LNCAP (cell line): ENCODE measurements at regions not wholly inside any gene's neighbourhood (a gene's known extent, or its start where the extent isn't known, plus 50 kb on each side); places are given as distances from the start of the nearest gene placed in this dataset.

Experiments used
- TF ChIP-seq, protein P1 (sequence below): fragments of 450-650 bp; IDR thresholded peaks from 2 replicates; pipeline ENCODE4 v1.5.1; 2017; ENCODE audit warnings: mild to moderate bottlenecking

DNA sequence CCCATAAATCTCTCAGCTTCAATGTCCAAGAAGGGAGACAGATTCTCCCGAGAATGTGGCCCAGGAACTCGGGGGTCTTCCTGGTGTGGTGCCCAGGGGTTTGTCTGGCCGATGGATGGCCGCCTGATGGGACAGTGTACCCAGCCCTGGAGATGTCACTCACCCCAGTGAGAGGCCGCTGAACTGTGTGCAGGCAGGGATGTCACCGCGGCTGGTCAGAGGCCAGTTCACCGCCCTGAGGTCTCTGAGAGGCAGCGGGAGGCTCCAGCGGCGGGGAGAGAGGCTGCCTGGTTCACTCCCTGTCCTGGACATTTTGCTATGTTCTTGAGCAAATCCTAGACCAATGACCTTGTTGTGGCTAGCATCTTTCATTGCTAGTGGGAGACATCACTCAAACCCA is 1349.5 kb downstream of the BRD1 start:
- TF ChIP-seq, protein P1, sequence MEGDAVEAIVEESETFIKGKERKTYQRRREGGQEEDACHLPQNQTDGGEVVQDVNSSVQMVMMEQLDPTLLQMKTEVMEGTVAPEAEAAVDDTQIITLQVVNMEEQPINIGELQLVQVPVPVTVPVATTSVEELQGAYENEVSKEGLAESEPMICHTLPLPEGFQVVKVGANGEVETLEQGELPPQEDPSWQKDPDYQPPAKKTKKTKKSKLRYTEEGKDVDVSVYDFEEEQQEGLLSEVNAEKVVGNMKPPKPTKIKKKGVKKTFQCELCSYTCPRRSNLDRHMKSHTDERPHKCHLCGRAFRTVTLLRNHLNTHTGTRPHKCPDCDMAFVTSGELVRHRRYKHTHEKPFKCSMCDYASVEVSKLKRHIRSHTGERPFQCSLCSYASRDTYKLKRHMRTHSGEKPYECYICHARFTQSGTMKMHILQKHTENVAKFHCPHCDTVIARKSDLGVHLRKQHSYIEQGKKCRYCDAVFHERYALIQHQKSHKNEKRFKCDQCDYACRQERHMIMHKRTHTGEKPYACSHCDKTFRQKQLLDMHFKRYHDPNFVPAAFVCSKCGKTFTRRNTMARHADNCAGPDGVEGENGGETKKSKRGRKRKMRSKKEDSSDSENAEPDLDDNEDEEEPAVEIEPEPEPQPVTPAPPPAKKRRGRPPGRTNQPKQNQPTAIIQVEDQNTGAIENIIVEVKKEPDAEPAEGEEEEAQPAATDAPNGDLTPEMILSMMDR: no peak

DNA sequence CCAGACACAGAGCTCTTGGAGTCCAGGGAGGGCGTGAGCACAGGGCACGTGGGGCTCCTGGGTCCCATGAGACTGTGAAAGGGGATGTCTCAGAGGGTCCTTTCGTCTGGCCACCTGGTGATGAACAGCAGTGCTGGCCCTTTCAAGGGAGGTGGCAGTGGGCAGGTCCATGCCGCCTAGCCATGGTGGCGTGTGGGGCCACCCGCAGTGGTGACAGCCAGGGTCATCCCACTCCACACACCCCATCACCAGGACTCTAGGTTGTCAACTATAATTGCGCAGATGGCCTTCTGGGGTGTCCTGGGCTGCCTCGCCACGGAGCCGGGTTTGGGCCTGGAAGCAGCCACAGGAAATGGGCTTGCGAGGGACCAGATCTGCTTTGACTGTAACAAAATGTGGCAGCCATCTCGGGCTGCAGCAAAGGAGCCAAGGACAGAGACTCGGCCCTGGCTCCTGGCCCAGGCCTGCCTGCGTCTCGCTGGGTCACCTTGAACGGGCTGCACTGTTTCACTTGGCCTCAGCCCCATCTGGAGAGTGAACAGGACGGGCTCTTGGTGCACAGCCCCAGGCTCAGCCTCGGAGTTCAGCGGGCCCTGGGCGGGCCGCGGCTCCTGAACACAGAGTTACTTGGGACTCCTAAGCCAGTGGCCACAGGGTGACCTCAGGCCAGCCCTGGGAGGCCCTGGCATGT is 1350.5 kb downstream of the BRD1 start:
- TF ChIP-seq, protein P1: no peak

DNA sequence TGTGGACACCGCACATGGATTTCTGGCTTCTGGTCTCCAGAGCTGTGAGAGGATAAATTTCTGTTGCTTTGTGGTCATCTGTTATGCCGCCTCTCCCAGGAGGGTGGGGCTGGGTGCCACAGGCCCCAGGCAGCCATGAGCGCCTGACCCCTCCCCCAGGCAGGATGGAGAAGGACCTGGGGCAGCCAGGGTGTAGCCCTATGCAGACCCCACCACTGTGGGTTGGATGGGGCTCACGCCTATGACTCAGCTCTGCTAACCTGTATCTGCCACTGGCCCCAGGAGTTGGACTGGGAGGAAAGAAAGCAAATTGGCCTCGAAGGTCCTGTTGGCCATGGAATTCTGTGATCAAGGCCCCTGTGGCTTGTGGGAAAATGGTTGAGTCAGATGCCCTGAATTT is 1351.1 kb downstream of the BRD1 start:
- TF ChIP-seq, protein P1: no peak

DNA sequence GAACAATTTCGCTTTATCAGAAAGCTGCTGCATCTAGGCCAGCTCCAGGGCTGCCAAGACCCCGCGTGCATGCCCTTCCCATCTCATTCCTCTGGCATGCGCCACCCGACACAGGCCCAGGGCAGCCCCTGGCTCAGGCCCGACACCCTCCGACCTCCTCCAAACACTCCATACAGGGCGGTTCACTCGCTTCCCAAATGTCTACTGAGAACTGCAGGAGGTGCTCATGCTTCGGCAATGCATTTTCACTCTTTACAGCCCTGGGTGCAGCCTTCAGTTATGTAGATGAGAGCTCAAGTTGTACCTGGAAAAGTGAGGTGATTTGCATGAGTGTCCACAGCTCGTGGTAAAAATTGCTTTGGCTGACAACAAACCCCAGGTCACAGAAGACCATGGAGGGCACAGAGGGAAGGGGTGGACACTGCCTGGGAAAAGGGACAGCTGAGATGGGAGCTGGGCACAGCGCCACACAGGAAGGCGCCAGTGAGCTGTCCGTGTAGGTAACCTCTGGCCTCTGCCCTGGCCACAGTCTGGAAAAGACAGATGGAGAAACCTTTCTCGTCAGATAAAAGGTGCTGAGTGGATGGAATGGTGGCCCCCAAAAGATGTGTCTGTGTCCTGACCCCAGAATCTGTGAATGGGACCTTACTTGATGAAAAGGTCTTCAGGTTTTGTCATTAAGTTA is 1351.9 kb downstream of the BRD1 start:
- TF ChIP-seq, protein P1: no peak

DNA sequence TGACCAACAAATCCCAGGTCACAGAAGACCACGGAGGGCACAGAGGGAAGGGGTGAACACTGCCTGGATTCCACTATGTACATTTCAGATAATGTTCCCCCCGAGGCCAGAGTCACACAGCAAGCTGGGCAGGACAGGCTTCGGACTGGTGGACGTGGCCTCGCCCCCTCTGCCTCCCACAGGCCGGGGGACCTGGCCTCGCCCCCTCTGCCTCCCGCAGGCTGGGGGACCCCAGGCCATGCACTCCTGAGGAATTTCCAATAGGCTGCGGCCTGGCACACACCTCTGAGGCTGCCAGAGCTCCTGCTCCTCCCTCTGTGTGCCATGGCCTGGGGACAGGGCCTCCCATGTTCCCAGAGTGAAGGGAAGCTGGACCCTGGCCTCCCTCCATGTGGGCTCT is 1352.8 kb downstream of the BRD1 start:
- TF ChIP-seq, protein P1: no peak

DNA sequence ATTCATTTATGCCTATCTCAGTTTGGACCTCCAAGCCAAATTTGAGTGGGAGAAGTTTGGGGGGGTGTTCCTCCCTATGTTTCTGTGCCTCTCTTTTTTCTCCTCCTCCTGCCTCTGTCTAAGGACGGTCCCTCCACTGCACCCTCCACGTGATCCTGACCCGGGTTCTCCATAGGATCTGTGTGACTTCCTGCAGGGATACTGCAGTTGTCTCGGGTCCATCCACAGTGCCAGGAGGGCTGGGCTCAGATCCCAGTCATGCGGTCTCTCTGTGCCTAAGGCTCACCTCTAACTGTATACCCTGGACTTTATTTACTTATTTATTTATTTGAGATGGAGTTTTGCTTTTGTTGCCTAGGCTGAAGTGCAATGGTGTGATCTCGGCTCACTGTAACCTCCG is 1354.5 kb downstream of the BRD1 start:
- TF ChIP-seq, protein P1: no peak

DNA sequence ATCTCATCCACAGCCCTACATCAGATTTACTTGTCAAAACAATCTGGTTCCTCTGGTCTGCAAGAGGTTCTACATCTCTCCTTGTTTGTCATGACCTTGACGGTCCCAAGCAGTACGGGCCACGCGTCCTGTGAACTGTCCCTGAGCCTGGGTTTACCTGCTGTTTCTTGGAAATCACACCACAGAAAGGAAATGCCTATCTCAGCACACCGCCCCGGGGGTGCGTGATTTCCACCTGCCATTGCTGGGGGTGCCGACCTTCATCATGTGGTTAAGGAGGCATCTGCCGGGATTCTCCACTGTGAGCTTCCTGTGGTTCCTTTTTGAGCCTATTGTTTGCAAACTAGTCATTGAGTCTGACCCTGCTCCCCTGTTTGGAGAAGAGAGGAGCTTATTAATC is 1363.4 kb downstream of the BRD1 start:
- TF ChIP-seq, protein P1: no peak
